H9 (cell line): ENCODE measurements at regions not wholly inside any gene's neighbourhood (a gene's known extent, or its start where the extent isn't known, plus 50 kb on each side); places are given as distances from the start of the nearest gene placed in this dataset.

Source experiments
- DNase-seq: peaks from one replicate; pipeline ENCODE4 v3.0.0-alpha.2; 2017
- H2AFZ ChIP-seq: one replicate; pipeline ENCODE4 v1.6.1; 2013; ENCODE audit warnings: mild to moderate bottlenecking, low read length, control low read depth, moderate library complexity
- H2AK5ac ChIP-seq: 2 replicates; pipeline ENCODE4 v1.6.1; 2013; ENCODE audit warnings: low read length, control low read depth, mixed read lengths; ENCODE audit not compliant: insufficient read length
- H2BK120ac ChIP-seq: one replicate; pipeline ENCODE4 v1.6.1; 2013; ENCODE audit warnings: low read depth, mild to moderate bottlenecking, low read length, control low read depth, inconsistent platforms; ENCODE audit not compliant: poor library complexity, severe bottlenecking
- H2BK12ac ChIP-seq: 2 replicates; pipeline ENCODE4 v1.6.1; 2013; ENCODE audit warnings: low read length, control low read depth, mixed read lengths, low read depth; ENCODE audit not compliant: insufficient read length
- H2BK15ac ChIP-seq: 2 replicates; pipeline ENCODE4 v1.6.1; 2013; ENCODE audit warnings: low read depth, low read length, control low read depth
- H2BK20ac ChIP-seq: one replicate; pipeline ENCODE4 v1.6.1; 2013; ENCODE audit warnings: low read depth, mild to moderate bottlenecking, low read length, control low read depth, inconsistent platforms; ENCODE audit not compliant: poor library complexity, severe bottlenecking
- H2BK5ac ChIP-seq: 2 replicates; pipeline ENCODE4 v1.6.1; 2013; ENCODE audit warnings: low read length, control low read depth, mixed read lengths; ENCODE audit not compliant: insufficient read length
- H3K14ac ChIP-seq: 2 replicates; pipeline ENCODE4 v1.6.1; 2013; ENCODE audit warnings: low read length, control low read depth; ENCODE audit not compliant: insufficient read depth
- H3K18ac ChIP-seq: 2 replicates; pipeline ENCODE4 v1.6.1; 2013; ENCODE audit warnings: low read depth, mild to moderate bottlenecking, mixed read lengths, low read length, control low read depth; ENCODE audit not compliant: insufficient read length
- H3K23ac ChIP-seq: 2 replicates; pipeline ENCODE4 v1.6.1; 2013; ENCODE audit warnings: low read length, control low read depth, mixed read lengths, low read depth; ENCODE audit not compliant: insufficient read length
- H3K23me2 ChIP-seq: 2 replicates; pipeline ENCODE4 v1.6.1; 2013; ENCODE audit warnings: low read depth, mild to moderate bottlenecking, mixed read lengths, low read length, control low read depth; ENCODE audit not compliant: insufficient read length, poor library complexity, severe bottlenecking
- H3K27ac ChIP-seq: 2 replicates; pipeline ENCODE4 v1.5.1; 2013; ENCODE audit warnings: low read length, control low read depth, mixed read lengths, low read depth; ENCODE audit not compliant: insufficient read length
- H3K27me3 ChIP-seq: 2 replicates; pipeline ENCODE4 v1.6.1; 2013; ENCODE audit warnings: low read length, control low read depth, inconsistent platforms; ENCODE audit not compliant: insufficient read depth
- H3K4ac ChIP-seq: 2 replicates; pipeline ENCODE4 v1.6.1; 2013; ENCODE audit warnings: low read depth, mild to moderate bottlenecking, control low read depth, inconsistent platforms, low read length, moderate library complexity
- H3K4me1 ChIP-seq: 2 replicates; pipeline ENCODE4 v1.6.1; 2013; ENCODE audit warnings: low read length, control low read depth, inconsistent platforms; ENCODE audit not compliant: insufficient read depth
- H3K4me2 ChIP-seq: 2 replicates; pipeline ENCODE4 v1.6.1; 2013; ENCODE audit warnings: low read length, control low read depth, mixed read lengths; ENCODE audit not compliant: insufficient read length, insufficient read depth
- H3K56ac ChIP-seq: 2 replicates; pipeline ENCODE4 v1.6.1; 2013; ENCODE audit warnings: low read depth, mild to moderate bottlenecking, mixed read lengths, low read length, control low read depth; ENCODE audit not compliant: insufficient read length
- H3K79me1 ChIP-seq: 2 replicates; pipeline ENCODE4 v1.6.1; 2013; ENCODE audit warnings: low read depth, mild to moderate bottlenecking, moderate library complexity, low read length, control low read depth, inconsistent platforms; ENCODE audit not compliant: insufficient read depth, poor library complexity, severe bottlenecking
- H3K79me2 ChIP-seq: 2 replicates; pipeline ENCODE4 v1.6.1; 2013; ENCODE audit warnings: low read length, control low read depth, inconsistent platforms; ENCODE audit not compliant: insufficient read depth
- H3K9ac ChIP-seq: 2 replicates; pipeline ENCODE4 v1.6.1; 2013; ENCODE audit warnings: low read length, control low read depth, mixed read lengths; ENCODE audit not compliant: insufficient read length; ENCODE audit errors: extremely low read depth
- H3K9me3 ChIP-seq: one replicate; pipeline ENCODE4 v1.6.1; 2013; ENCODE audit warnings: low read depth, low read length, inconsistent platforms; ENCODE audit not compliant: control insufficient read depth
- H3T11ph ChIP-seq: one replicate; pipeline ENCODE4 v1.6.1; 2013; ENCODE audit warnings: mild to moderate bottlenecking, low read length, control low read depth, inconsistent platforms
- H4K20me1 ChIP-seq: one replicate; pipeline ENCODE4 v1.6.1; 2013; ENCODE audit not compliant: control insufficient read depth, insufficient read length, insufficient read depth
- H4K5ac ChIP-seq: 2 replicates; pipeline ENCODE4 v1.6.1; 2013; ENCODE audit warnings: low read depth, mild to moderate bottlenecking, mixed read lengths, low read length, control low read depth; ENCODE audit not compliant: insufficient read length
- H4K8ac ChIP-seq: replicated peaks from 2 replicates; pipeline ENCODE4 v1.6.1; 2013; ENCODE audit warnings: low read length, control low read depth, mixed read lengths, low read depth; ENCODE audit not compliant: insufficient read length
- H4K91ac ChIP-seq: 2 replicates; pipeline ENCODE4 v1.6.1; 2013; ENCODE audit warnings: low read depth, mild to moderate bottlenecking, moderate library complexity, mixed read lengths, low read length, control low read depth; ENCODE audit not compliant: insufficient read length
- H3K27ac Mint-ChIP-seq, 3 experiments: 2 replicates in 2 of 3; 3 replicates in 1 of 3; pipeline ENCODE4 v1.8.0; 2020 to 2021; ENCODE audit warnings: mixed read lengths in 3 of 3, mild to moderate bottlenecking in 1 of 3, moderate library complexity in 1 of 3
- H3K27me3 Mint-ChIP-seq: 2 replicates; pipeline ENCODE4 v1.8.0; 2021; ENCODE audit warnings: low read depth, mild to moderate bottlenecking, moderate library complexity, mixed read lengths
- H3K36me3 Mint-ChIP-seq, 3 experiments: 2 replicates in 2 of 3; 3 replicates in 1 of 3; pipeline ENCODE4 v1.8.0; 2020 to 2021; ENCODE audit warnings: low read depth in 3 of 3, mixed read lengths in 3 of 3; ENCODE audit not compliant: insufficient read depth in 1 of 3
- H3K4me1 Mint-ChIP-seq, 2 experiments: 2 replicates each; pipeline ENCODE4 v1.8.0; 2020; ENCODE audit warnings: mixed read lengths in 2 of 2
- H3K4me3 Mint-ChIP-seq, 2 experiments: 2 replicates in 1 of 2; 3 replicates in 1 of 2; pipeline ENCODE4 v1.8.0; 2020 to 2021; ENCODE audit warnings: mild to moderate bottlenecking in 2 of 2, mixed read lengths in 2 of 2, moderate library complexity in 1 of 2
- H3K9me3 Mint-ChIP-seq, 2 experiments: 2 replicates in 1 of 2; 3 replicates in 1 of 2; pipeline ENCODE4 v1.8.0; 2020; ENCODE audit warnings: mild to moderate bottlenecking in 2 of 2, mixed read lengths in 2 of 2, moderate library complexity in 1 of 2
- CTCF ChIP-seq: fragments of 200-600 bp; sonication (generic); conservative IDR thresholded peaks from 3 replicates; pipeline ENCODE4 v1.8.0; 2021; ENCODE audit warnings: antibody characterized with exemption, mild to moderate bottlenecking
- WGBS: extraction: QIAGEN DNeasy Blood & Tissue Kit; methylation state at CpG from one replicate; pipeline ENCODE4 v1.1.7; 2013; ENCODE audit warnings: missing lambda C conversion rate, low lambda C conversion rate, mixed read lengths; ENCODE audit not compliant: insufficient read length; ENCODE audit errors: extremely low coverage; 5-methylcytosine and 5-hydroxymethylcytosine counted together

DNA sequence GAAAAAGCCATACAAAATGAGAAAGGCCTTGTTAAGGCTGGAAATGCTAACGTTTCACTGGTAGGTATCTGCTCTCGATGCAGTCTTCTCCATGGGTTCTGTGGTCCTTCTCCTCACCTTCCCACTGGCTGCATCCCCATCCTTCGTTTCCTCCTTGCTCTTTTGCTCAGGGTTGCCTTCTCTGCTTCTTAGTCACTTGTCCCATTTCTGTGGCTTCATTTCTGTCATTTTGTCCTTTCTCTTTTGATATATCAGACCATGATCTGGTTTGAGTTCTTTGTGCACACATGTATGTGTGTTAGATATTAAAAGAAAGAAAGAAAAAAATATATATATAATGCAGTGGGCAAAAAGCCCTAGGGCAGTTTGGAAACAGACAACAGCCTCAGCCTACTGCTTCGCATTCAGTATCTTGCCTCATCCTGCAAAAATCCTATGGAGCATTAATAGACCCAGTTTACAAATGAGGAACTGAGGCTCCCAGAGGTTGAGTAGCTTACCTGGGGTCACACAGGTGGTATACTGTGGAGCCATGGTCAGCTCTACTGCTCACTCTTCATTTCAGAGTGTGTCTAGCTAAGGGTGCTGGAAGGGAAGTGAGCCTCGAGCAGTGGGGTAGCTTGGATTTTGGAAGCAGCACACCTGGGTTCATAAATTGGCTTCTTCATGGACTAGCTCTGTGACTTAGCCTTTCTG lies 57.6 kb upstream of the MEDAG start:
- no peaks in the 10 kb centered on the region for H3K27me3 ChIP-seq
- H3K56ac ChIP-seq = no peak overlapping the region
- no peak for DNase-seq
- H4K91ac ChIP-seq = no peak overlapping the region
- no peak overlapping the region for H2BK15ac ChIP-seq
- no peak for TF ChIP-seq CTCF
- no peak overlapping the region for H2AFZ ChIP-seq
- H2BK12ac ChIP-seq = no peak overlapping the region
- H3K23me2 ChIP-seq = no peaks in the 10 kb centered on the region
- no peak overlapping the region for H3K18ac ChIP-seq
- Mint-ChIP-seq H3K4me3 (no peak overlapping the region), H3K9me3 (peaks cover 0 to 2% of the 10 kb centered on the region in 2 experiments; a peak in 2 of 5 replicates), H3K27me3 (peaks cover 4% of the 10 kb centered on the region), H3K4me1 (peaks cover 6 to 10% of the 10 kb centered on the region in 2 experiments), H3K27ac (no peak overlapping the region), H3K36me3 (no peaks in the 10 kb centered on the region)
- no CpG with 5 or more reads among the region's 5 CpGs for WGBS
- no peak overlapping the region for H4K5ac ChIP-seq
- H3K23ac ChIP-seq = no peak overlapping the region
- H3K9me3 ChIP-seq = no peaks in the 10 kb centered on the region
- no peak overlapping the region for H2AK5ac ChIP-seq
- H3K4me1 ChIP-seq = no peaks in the 10 kb centered on the region
- no peak overlapping the region for H3K9ac ChIP-seq
- no peak overlapping the region for H2BK5ac ChIP-seq
- no peak overlapping the region for H3K4me2 ChIP-seq
- no peak overlapping the region for H4K8ac ChIP-seq
- H2BK120ac ChIP-seq = no peak overlapping the region
- no peak overlapping the region for H2BK20ac ChIP-seq
- H3T11ph ChIP-seq = no peak overlapping the region
- H3K14ac ChIP-seq = no peak overlapping the region
- H3K79me2 ChIP-seq = no peaks in the 10 kb centered on the region
- no peak overlapping the region for H3K4ac ChIP-seq
- H4K20me1 ChIP-seq = peaks cover 3% of the 10 kb centered on the region
- no peaks in the 10 kb centered on the region for H3K79me1 ChIP-seq
- H3K27ac ChIP-seq = no peak overlapping the region
